ENCODE measurements at regions not wholly inside any gene's neighbourhood (a gene's known extent, or its start where the extent isn't known, plus 50 kb on each side); places are given as distances from the start of the nearest gene placed in this dataset.
A peak's percentile ranks its signal among the peaks of the same experiment; 100 is the strongest.

GRCh38 chr5:167052791-167053190, 1238.7 kb upstream of the WWC1 start:
- no peak overlapping the region for H3K4me3 ChIP-seq (ENCODE audit: control insufficient read depth, low read depth, low read length)
- no peak for TF ChIP-seq CTCF (conservative IDR thresholded peaks at IDR 0.05; ENCODE audit: control insufficient read depth, insufficient read depth, low read depth, low read length)
- DNase-seq (ENCODE audit: low read depth): no peak

- H3K4me3 ChIP-seq (ENCODE audit: control insufficient read depth, low read depth, low read length): no peak overlapping the region
- TF ChIP-seq CTCF (conservative IDR thresholded peaks at IDR 0.05; ENCODE audit: control insufficient read depth, insufficient read depth, low read depth, low read length): no peak
- peak; percentile 42 for DNase-seq (ENCODE audit: low read depth)
These were observed 1233.8 kb upstream of the WWC1 start for GRCh38 chr5:167057665-167058064.

GRCh38 chr5:167061695-167062094, 1229.8 kb upstream of the WWC1 start:
- TF ChIP-seq CTCF (conservative IDR thresholded peaks at IDR 0.05; ENCODE audit: control insufficient read depth, insufficient read depth, low read depth, low read length): no peak
- no peak overlapping the region for H3K4me3 ChIP-seq (ENCODE audit: control insufficient read depth, low read depth, low read length)
- no peak for DNase-seq (ENCODE audit: low read depth)

- H3K4me3 ChIP-seq (ENCODE audit: control insufficient read depth, low read depth, low read length): no peak overlapping the region
- no peak for TF ChIP-seq CTCF (conservative IDR thresholded peaks at IDR 0.05; ENCODE audit: control insufficient read depth, insufficient read depth, low read depth, low read length)
- DNase-seq (ENCODE audit: low read depth): no peak
These were observed 1228.3 kb upstream of the WWC1 start for GRCh38 chr5:167063116-167063515.

- no peak for TF ChIP-seq CTCF (conservative IDR thresholded peaks at IDR 0.05; ENCODE audit: control insufficient read depth, insufficient read depth, low read depth, low read length)
- H3K4me3 ChIP-seq (ENCODE audit: control insufficient read depth, low read depth, low read length): no peak overlapping the region
- DNase-seq (ENCODE audit: low read depth): no peak
These were observed 1227.7 kb upstream of the WWC1 start for GRCh38 chr5:167063788-167064187.

- TF ChIP-seq CTCF (conservative IDR thresholded peaks at IDR 0.05; ENCODE audit: control insufficient read depth, insufficient read depth, low read depth, low read length): no peak
- H3K4me3 ChIP-seq (ENCODE audit: control insufficient read depth, low read depth, low read length): no peak overlapping the region
- DNase-seq (ENCODE audit: low read depth): no peak
These were observed 1227.2 kb upstream of the WWC1 start for GRCh38 chr5:167064198-167064776.

- no peak overlapping the region for H3K4me3 ChIP-seq (ENCODE audit: control insufficient read depth, low read depth, low read length)
- no peak for DNase-seq (ENCODE audit: low read depth)
- TF ChIP-seq CTCF (conservative IDR thresholded peaks at IDR 0.05; ENCODE audit: control insufficient read depth, insufficient read depth, low read depth, low read length): no peak
These were observed 1225.7 kb upstream of the WWC1 start for GRCh38 chr5:167065794-167066193.
